ENCODE measurements at regions not wholly inside any gene's neighbourhood (a gene's known extent, or its start where the extent isn't known, plus 50 kb on each side); places are given as distances from the start of the nearest gene placed in this dataset.

- ATAC-seq = no peak
- Histone ChIP-seq H3K27ac (no peak overlapping the region), H3K4me3 (no peak overlapping the region), H3K4me1 (no peaks in the 10 kb centered on the region), H3K9me3 (no peaks in the 10 kb centered on the region), H3K27me3 (no peaks in the 10 kb centered on the region), H3K36me3 (no peaks in the 10 kb centered on the region)
- TF ChIP-seq POLR2A (IDR thresholded peaks at IDR 0.05) (no peak), CTCF (IDR thresholded peaks at IDR 0.05) (no peak)
- no peak for DNase-seq
- intact Hi-C loops (cut with DNase I) = no loop called here
- 49 to 60% (median 52%) methylated on average over 4 of the region's 4 CpGs for WGBS, 4 donors
Measured at GRCh38 chr16:5366126-5366525, 268.5 kb upstream of the EEF2KMT start.

GRCh38 chr16:5364186-5364585 lies 266.6 kb upstream of the EEF2KMT start:
- H3K27me3 ChIP-seq = no peaks in the 10 kb centered on the region
- H3K4me1 ChIP-seq = no peaks in the 10 kb centered on the region
- TF ChIP-seq CTCF (IDR thresholded peaks at IDR 0.05) (no peak), POLR2A (IDR thresholded peaks at IDR 0.05) (no peak)
- intact Hi-C loops (cut with DNase I) = no loop called here
- 58 to 67% (median 64%) methylated on average over 5 of the region's 5 CpGs for WGBS, 4 donors
- no peaks in the 10 kb centered on the region for H3K36me3 ChIP-seq
- DNase-seq (no peak), ATAC-seq (no peak)
- no peak overlapping the region for H3K4me3 ChIP-seq
- H3K9me3 ChIP-seq = no peaks in the 10 kb centered on the region
- no peak overlapping the region for H3K27ac ChIP-seq

- Histone ChIP-seq H3K36me3 (no peaks in the 10 kb centered on the region), H3K27ac (no peak overlapping the region), H3K27me3 (no peaks in the 10 kb centered on the region), H3K4me1 (no peaks in the 10 kb centered on the region), H3K9me3 (no peaks in the 10 kb centered on the region), H3K4me3 (no peak overlapping the region)
- TF ChIP-seq POLR2A (IDR thresholded peaks at IDR 0.05) (no peak), CTCF (IDR thresholded peaks at IDR 0.05) (no peak)
- intact Hi-C loops (cut with DNase I) = no loop called here
- ATAC-seq (no peak), DNase-seq (no peak)
- WGBS, 4 donors = 60 to 76% (median 66%) methylated on average over 5 of the region's 5 CpGs
Measured at GRCh38 chr16:5361322-5361721, 263.7 kb upstream of the EEF2KMT start.

- ATAC-seq = no peak
- no peaks in the 10 kb centered on the region for H3K36me3 ChIP-seq
- H3K4me1 ChIP-seq = no peaks in the 10 kb centered on the region
- H3K9me3 ChIP-seq = no peaks in the 10 kb centered on the region
- no peak overlapping the region for H3K27ac ChIP-seq
- TF ChIP-seq CTCF (IDR thresholded peaks at IDR 0.05) (no peak), POLR2A (IDR thresholded peaks at IDR 0.05) (no peak)
- H3K4me3 ChIP-seq = no peak overlapping the region
- DNase-seq = no peak
- WGBS, 4 donors = 65 to 79% (median 73%) methylated on average over 5 of the region's 5 CpGs
- H3K27me3 ChIP-seq = no peaks in the 10 kb centered on the region
- intact Hi-C loops (cut with DNase I) = no loop called here
Measured at GRCh38 chr16:5354645-5355044, 257.1 kb upstream of the EEF2KMT start.

Measured in heart left ventricle (tissue), 16 donors.